ENCODE measurements at regions not wholly inside any gene's neighbourhood (a gene's known extent, or its start where the extent isn't known, plus 50 kb on each side); places are given as distances from the start of the nearest gene placed in this dataset.

- no peak for DNase-seq
- Histone ChIP-seq H3K36me3 (ENCODE audit: control insufficient read depth in 1 of 2, insufficient read depth in 2 of 2, low read length in 2 of 2) (no peaks in the 10 kb centered on the region), H3K4ac (ENCODE audit: low read depth, low read length) (no peak overlapping the region), H3K79me2 (ENCODE audit: control insufficient read depth, insufficient read depth, low read length, poor library complexity) (no peaks in the 10 kb centered on the region), H3K4me1 (ENCODE audit: control insufficient read depth in 1 of 2, insufficient read depth in 2 of 2, low read length in 2 of 2) (peaks cover 0 to 8% of the 10 kb centered on the region in 2 experiments), H4K91ac (ENCODE audit: low read depth, low read length) (no peak overlapping the region), H3K9me3 (ENCODE audit: insufficient read depth, low read depth, low read length) (peaks cover 2% of the 10 kb centered on the region), H2BK12ac (ENCODE audit: low read length) (peak overlapping the region; percentile 11), H2AK5ac (ENCODE audit: low read length) (no peak overlapping the region), H2BK5ac (ENCODE audit: low read depth, low read length, poor library complexity) (no peak overlapping the region), H3K27me3 (ENCODE audit: insufficient read depth, low read length) (no peaks in the 10 kb centered on the region), H3K4me3 (ENCODE audit: low read depth, low read length) (no peak overlapping the region), H3K79me1 (ENCODE audit: low read length) (no peaks in the 10 kb centered on the region), H2AFZ (ENCODE audit: insufficient read depth, low read length, poor library complexity) (no peak overlapping the region), H4K8ac (ENCODE audit: low read depth, low read length) (no peak overlapping the region), H3K27ac (ENCODE audit: low read depth, low read length) (no peak overlapping the region), H3K9ac (ENCODE audit: low read length) (no peak overlapping the region), H2BK120ac (ENCODE audit: insufficient read depth, low read length, poor library complexity) (no peak overlapping the region), H3K4me2 (ENCODE audit: low read length) (no peak overlapping the region), H4K12ac (ENCODE audit: low read depth, low read length) (no peak overlapping the region), H3K14ac (ENCODE audit: low read length) (no peak overlapping the region), H3K23ac (ENCODE audit: low read length) (no peak overlapping the region), H3K18ac (ENCODE audit: low read length) (no peak overlapping the region)
- WGBS (ENCODE audit: extremely low coverage, insufficient coverage, insufficient read length) = no CpG with 5 or more reads among the region's 21 CpGs
Observed at GRCh38 chr20:57794600-57795341, 85.0 kb upstream of the PMEPA1 start.

DNA sequence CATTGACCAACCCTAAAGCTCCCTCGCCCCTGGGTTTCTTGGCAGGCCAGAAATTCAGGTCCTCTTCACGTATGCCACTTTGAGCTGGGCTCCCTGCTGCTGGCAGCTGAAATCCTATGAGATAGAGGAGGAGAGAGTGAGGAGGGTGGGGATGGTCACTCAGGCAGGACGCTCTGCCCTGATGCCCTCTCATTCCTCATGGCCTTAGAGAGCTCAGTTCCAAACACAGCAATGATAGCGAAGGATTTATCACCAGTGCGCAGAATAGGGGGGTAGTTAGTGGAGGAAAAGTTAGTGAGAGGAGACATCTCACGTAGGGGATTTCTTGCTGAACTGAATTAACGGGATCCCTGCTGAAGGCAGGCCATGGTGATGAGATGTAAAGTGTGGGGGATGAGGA is 84.2 kb upstream of the PMEPA1 start:
- H3K27ac ChIP-seq (ENCODE audit: low read depth, low read length) = no peak overlapping the region
- H4K8ac ChIP-seq (ENCODE audit: low read depth, low read length) = no peak overlapping the region
- H3K27me3 ChIP-seq (ENCODE audit: insufficient read depth, low read length) = no peaks in the 10 kb centered on the region
- no peak overlapping the region for H3K9ac ChIP-seq (ENCODE audit: low read length)
- no peak overlapping the region for H3K4ac ChIP-seq (ENCODE audit: low read depth, low read length)
- no peak overlapping the region for H2BK120ac ChIP-seq (ENCODE audit: insufficient read depth, low read length, poor library complexity)
- H4K91ac ChIP-seq (ENCODE audit: low read depth, low read length) = no peak overlapping the region
- no peak overlapping the region for H4K12ac ChIP-seq (ENCODE audit: low read depth, low read length)
- H3K4me1 ChIP-seq (ENCODE audit: control insufficient read depth in 1 of 2, insufficient read depth in 2 of 2, low read length in 2 of 2) = peaks cover 0 to 8% of the 10 kb centered on the region in 2 experiments
- H3K4me2 ChIP-seq (ENCODE audit: low read length) = no peak overlapping the region
- WGBS (ENCODE audit: extremely low coverage, insufficient coverage, insufficient read length) = no CpG with 5 or more reads among the region's 7 CpGs
- peak overlapping the region; percentile 11 for H2BK12ac ChIP-seq (ENCODE audit: low read length)
- no peak overlapping the region for H3K18ac ChIP-seq (ENCODE audit: low read length)
- no peaks in the 10 kb centered on the region for H3K79me1 ChIP-seq (ENCODE audit: low read length)
- peak in 1 of 2 donors; percentile 10 for DNase-seq
- H3K4me3 ChIP-seq (ENCODE audit: low read depth, low read length) = no peak overlapping the region
- no peak overlapping the region for H2AK5ac ChIP-seq (ENCODE audit: low read length)
- H3K9me3 ChIP-seq (ENCODE audit: insufficient read depth, low read depth, low read length) = peaks cover 2% of the 10 kb centered on the region
- no peaks in the 10 kb centered on the region for H3K79me2 ChIP-seq (ENCODE audit: control insufficient read depth, insufficient read depth, low read length, poor library complexity)
- no peak overlapping the region for H3K14ac ChIP-seq (ENCODE audit: low read length)
- H3K36me3 ChIP-seq (ENCODE audit: control insufficient read depth in 1 of 2, insufficient read depth in 2 of 2, low read length in 2 of 2) = no peaks in the 10 kb centered on the region
- no peak overlapping the region for H2BK5ac ChIP-seq (ENCODE audit: low read depth, low read length, poor library complexity)
- H2AFZ ChIP-seq (ENCODE audit: insufficient read depth, low read length, poor library complexity) = no peak overlapping the region
- no peak overlapping the region for H3K23ac ChIP-seq (ENCODE audit: low read length)

- peaks cover 2% of the 10 kb centered on the region for H3K9me3 ChIP-seq (ENCODE audit: insufficient read depth, low read depth, low read length)
- no peak overlapping the region for H3K4me3 ChIP-seq (ENCODE audit: low read depth, low read length)
- DNase-seq = no peak
- H2BK5ac ChIP-seq (ENCODE audit: low read depth, low read length, poor library complexity) = no peak overlapping the region
- WGBS (ENCODE audit: extremely low coverage, insufficient coverage, insufficient read length) = no CpG with 5 or more reads among the region's 9 CpGs
- H3K79me2 ChIP-seq (ENCODE audit: control insufficient read depth, insufficient read depth, low read length, poor library complexity) = no peaks in the 10 kb centered on the region
- H3K4me1 ChIP-seq (ENCODE audit: control insufficient read depth in 1 of 2, insufficient read depth in 2 of 2, low read length in 2 of 2) = peaks cover 3 to 11% of the 10 kb centered on the region in 2 experiments
- H3K4me2 ChIP-seq (ENCODE audit: low read length) = no peak overlapping the region
- no peak overlapping the region for H3K27ac ChIP-seq (ENCODE audit: low read depth, low read length)
- H2AK5ac ChIP-seq (ENCODE audit: low read length) = no peak overlapping the region
- H3K23ac ChIP-seq (ENCODE audit: low read length) = no peak overlapping the region
- H3K14ac ChIP-seq (ENCODE audit: low read length) = no peak overlapping the region
- no peak overlapping the region for H4K8ac ChIP-seq (ENCODE audit: low read depth, low read length)
- H3K36me3 ChIP-seq (ENCODE audit: control insufficient read depth in 1 of 2, insufficient read depth in 2 of 2, low read length in 2 of 2) = no peaks in the 10 kb centered on the region
- no peak overlapping the region for H3K9ac ChIP-seq (ENCODE audit: low read length)
- H2BK120ac ChIP-seq (ENCODE audit: insufficient read depth, low read length, poor library complexity) = no peak overlapping the region
- no peak overlapping the region for H2AFZ ChIP-seq (ENCODE audit: insufficient read depth, low read length, poor library complexity)
- H2BK12ac ChIP-seq (ENCODE audit: low read length) = no peak overlapping the region
- no peak overlapping the region for H4K91ac ChIP-seq (ENCODE audit: low read depth, low read length)
- H4K12ac ChIP-seq (ENCODE audit: low read depth, low read length) = no peak overlapping the region
- no peak overlapping the region for H3K18ac ChIP-seq (ENCODE audit: low read length)
- peaks cover 3% of the 10 kb centered on the region for H3K79me1 ChIP-seq (ENCODE audit: low read length)
- no peak overlapping the region for H3K4ac ChIP-seq (ENCODE audit: low read depth, low read length)
- H3K27me3 ChIP-seq (ENCODE audit: insufficient read depth, low read length) = no peaks in the 10 kb centered on the region
Observed at GRCh38 chr20:57793421-57793820, 83.6 kb upstream of the PMEPA1 start.

- no peak overlapping the region for H2AK5ac ChIP-seq (ENCODE audit: low read length)
- no peak overlapping the region for H4K12ac ChIP-seq (ENCODE audit: low read depth, low read length)
- no peak overlapping the region for H3K9ac ChIP-seq (ENCODE audit: low read length)
- H3K4me1 ChIP-seq (ENCODE audit: control insufficient read depth in 1 of 2, insufficient read depth in 2 of 2, low read length in 2 of 2) = peaks cover 7 to 14% of the 10 kb centered on the region in 2 experiments
- H4K8ac ChIP-seq (ENCODE audit: low read depth, low read length) = no peak overlapping the region
- DNase-seq = peak; percentile 94 to 96
- H2AFZ ChIP-seq (ENCODE audit: insufficient read depth, low read length, poor library complexity) = no peak overlapping the region
- H3K4me3 ChIP-seq (ENCODE audit: low read depth, low read length) = peak overlapping the region; percentile 45
- H3K27ac ChIP-seq (ENCODE audit: low read depth, low read length) = no peak overlapping the region
- H3K9me3 ChIP-seq (ENCODE audit: insufficient read depth, low read depth, low read length) = peaks cover 2% of the 10 kb centered on the region
- no peak overlapping the region for H3K23ac ChIP-seq (ENCODE audit: low read length)
- peak overlapping the region; percentile 23 for H3K14ac ChIP-seq (ENCODE audit: low read length)
- no peak overlapping the region for H3K18ac ChIP-seq (ENCODE audit: low read length)
- no peak overlapping the region for H3K4me2 ChIP-seq (ENCODE audit: low read length)
- H3K27me3 ChIP-seq (ENCODE audit: insufficient read depth, low read length) = no peaks in the 10 kb centered on the region
- H4K91ac ChIP-seq (ENCODE audit: low read depth, low read length) = no peak overlapping the region
- no peak overlapping the region for H2BK120ac ChIP-seq (ENCODE audit: insufficient read depth, low read length, poor library complexity)
- H3K36me3 ChIP-seq (ENCODE audit: control insufficient read depth in 1 of 2, insufficient read depth in 2 of 2, low read length in 2 of 2) = no peaks in the 10 kb centered on the region
- peaks cover 6% of the 10 kb centered on the region for H3K79me1 ChIP-seq (ENCODE audit: low read length)
- H2BK5ac ChIP-seq (ENCODE audit: low read depth, low read length, poor library complexity) = no peak overlapping the region
- H3K4ac ChIP-seq (ENCODE audit: low read depth, low read length) = no peak overlapping the region
- H2BK12ac ChIP-seq (ENCODE audit: low read length) = no peak overlapping the region
- H3K79me2 ChIP-seq (ENCODE audit: control insufficient read depth, insufficient read depth, low read length, poor library complexity) = no peaks in the 10 kb centered on the region
- WGBS (ENCODE audit: extremely low coverage, insufficient coverage, insufficient read length) = no CpG with 5 or more reads among the region's 20 CpGs
Observed at GRCh38 chr20:57792386-57793080, 82.7 kb upstream of the PMEPA1 start.
